Testis (tissue), 2 donors: ENCODE measurements at regions not wholly inside any gene's neighbourhood (a gene's known extent, or its start where the extent isn't known, plus 50 kb on each side); places are given as distances from the start of the nearest gene placed in this dataset.

ENCODE experiments used
- CTCF ChIP-seq, 3 experiments: fragments of 450-650 bp in 2 of 3; fragments of 200-600 bp in 1 of 3; sonication (generic) in 1 of 3; IDR thresholded peaks; one replicate each; pipeline ENCODE4 v1.5.1; 2016 to 2019; ENCODE audit warnings: antibody characterized with exemption in 3 of 3, mild to moderate bottlenecking in 2 of 3, moderate library complexity in 1 of 3
- POLR2A ChIP-seq: fragments of 450-650 bp; IDR thresholded peaks from one replicate; pipeline ENCODE4 v1.6.1; 2017; ENCODE audit warnings: antibody characterized with exemption, mild to moderate bottlenecking, moderate library complexity

- TF ChIP-seq POLR2A = no peak
- no peak for TF ChIP-seq CTCF (IDR thresholded peaks at IDR 0.05)
Measured at GRCh38 chr10:120727001-120727400, 124.2 kb upstream of the WDR11 start.
